ENCODE measurements at regions not wholly inside any gene's neighbourhood (a gene's known extent, or its start where the extent isn't known, plus 50 kb on each side); places are given as distances from the start of the nearest gene placed in this dataset.

DNA sequence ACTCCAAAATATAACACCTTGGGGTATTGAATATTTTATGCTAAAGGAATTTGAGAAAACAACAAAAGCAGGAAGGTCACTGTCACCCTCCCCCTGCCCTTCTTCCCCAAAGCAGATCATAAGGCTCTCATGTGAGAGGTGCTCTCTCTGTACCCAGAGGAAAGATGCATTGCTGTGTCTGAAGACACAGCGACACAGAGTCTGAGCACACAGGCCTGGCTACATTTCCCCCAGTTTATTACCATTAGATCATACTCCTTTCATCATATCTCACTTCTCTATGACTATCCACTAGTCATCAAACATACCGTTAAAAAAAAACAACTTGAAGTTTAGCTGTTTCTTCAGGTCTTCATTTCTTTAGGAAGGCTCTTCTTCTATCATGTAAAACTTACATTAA is 127.1 kb downstream of the PPIAL4G start:
- FAIRE-seq (no peak), ATAC-seq (no peak), DNase-seq (ENCODE audit: extremely low read depth in 1 of 4, low spot score in 3 of 4) (no peak)
- H3K9me3 ChIP-seq (replicated peaks; ENCODE audit: control insufficient read depth, insufficient read depth, low read depth, low read length) = no peaks in the 10 kb centered on the region; the same call in 1 of the 2 replicates
- no peaks in the 10 kb centered on the region for H3K9me1 ChIP-seq (ENCODE audit: control insufficient read depth, insufficient read depth, low read length)
- H3K79me2 ChIP-seq (ENCODE audit: control insufficient read depth, insufficient read depth, low read length) = no peaks in the 10 kb centered on the region
- no peak overlapping the region for H3K4me3 ChIP-seq
- peaks cover 0 to 5% of the 10 kb centered on the region in 2 experiments; a peak in 1 of 5 replicates for H3K4me1 ChIP-seq (replicated peaks in 1 of 2; ENCODE audit: control insufficient read depth in 2 of 2, insufficient read depth in 2 of 2, low read length in 2 of 2)
- peaks cover 16 to 39% of the 10 kb centered on the region in 2 experiments for H3K27me3 ChIP-seq (ENCODE audit: control insufficient read depth in 2 of 2, insufficient read depth in 2 of 2, low read length in 2 of 2)
- H3K36me3 ChIP-seq (ENCODE audit: control insufficient read depth, insufficient read depth, low read length) = no peaks in the 10 kb centered on the region
- no peak overlapping the region for H2AFZ ChIP-seq (ENCODE audit: low read depth, low read length)
- BruUV-seq (replicated peaks) = no TSS peak
- ChIA-PET POLR2A (no interaction called here), CTCF (ENCODE audit: low intra/inter-chr PET ratio) (no interaction called here)
- no peak overlapping the region for H3K4me2 ChIP-seq (ENCODE audit: insufficient read depth, low read length)
- in situ Hi-C loops (cut with MboI) (loop anchor here (25.0 kb wide), 2 partner anchors 181 to 406 kb away; no protein-coding TSS in a partner anchor), intact Hi-C loops (cut with micrococcal nuclease) (no loop called here)
- no peak overlapping the region for H3K27ac ChIP-seq (ENCODE audit: extremely low read depth, low read depth, low read length)
- no peaks in the 10 kb centered on the region for H4K20me1 ChIP-seq (replicated peaks; ENCODE audit: control insufficient read depth, insufficient read depth, low read length)
- WGBS (ENCODE audit: insufficient coverage, low coverage, missing lambda C conversion rate) = 10% methylated on average over 2 of the region's 2 CpGs
- H3K9ac ChIP-seq (ENCODE audit: insufficient read depth in 1 of 2, low read depth in 2 of 2, low read length in 2 of 2) = no peak overlapping the region
- TF ChIP-seq RFX1 (IDR thresholded peaks at IDR 0.05) = no peak
- TF ChIP-seq, protein P1, sequence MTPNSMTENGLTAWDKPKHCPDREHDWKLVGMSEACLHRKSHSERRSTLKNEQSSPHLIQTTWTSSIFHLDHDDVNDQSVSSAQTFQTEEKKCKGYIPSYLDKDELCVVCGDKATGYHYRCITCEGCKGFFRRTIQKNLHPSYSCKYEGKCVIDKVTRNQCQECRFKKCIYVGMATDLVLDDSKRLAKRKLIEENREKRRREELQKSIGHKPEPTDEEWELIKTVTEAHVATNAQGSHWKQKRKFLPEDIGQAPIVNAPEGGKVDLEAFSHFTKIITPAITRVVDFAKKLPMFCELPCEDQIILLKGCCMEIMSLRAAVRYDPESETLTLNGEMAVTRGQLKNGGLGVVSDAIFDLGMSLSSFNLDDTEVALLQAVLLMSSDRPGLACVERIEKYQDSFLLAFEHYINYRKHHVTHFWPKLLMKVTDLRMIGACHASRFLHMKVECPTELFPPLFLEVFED (CRISPR knock-in tag; conservative IDR thresholded peaks at IDR 0.05) = no peak
- TF ChIP-seq TAF9B (IDR thresholded peaks at IDR 0.05; ENCODE audit: partially characterized antibody) = no peak
- no peak for TF ChIP-seq BACH1 (tag; IDR thresholded peaks at IDR 0.05)
- TF ChIP-seq BRCA1 (IDR thresholded peaks at IDR 0.05) = no peak
- no peak for TF ChIP-seq BRCA1 (CRISPR knock-in tag; IDR thresholded peaks at IDR 0.05)
- TF ChIP-seq, protein P2, sequence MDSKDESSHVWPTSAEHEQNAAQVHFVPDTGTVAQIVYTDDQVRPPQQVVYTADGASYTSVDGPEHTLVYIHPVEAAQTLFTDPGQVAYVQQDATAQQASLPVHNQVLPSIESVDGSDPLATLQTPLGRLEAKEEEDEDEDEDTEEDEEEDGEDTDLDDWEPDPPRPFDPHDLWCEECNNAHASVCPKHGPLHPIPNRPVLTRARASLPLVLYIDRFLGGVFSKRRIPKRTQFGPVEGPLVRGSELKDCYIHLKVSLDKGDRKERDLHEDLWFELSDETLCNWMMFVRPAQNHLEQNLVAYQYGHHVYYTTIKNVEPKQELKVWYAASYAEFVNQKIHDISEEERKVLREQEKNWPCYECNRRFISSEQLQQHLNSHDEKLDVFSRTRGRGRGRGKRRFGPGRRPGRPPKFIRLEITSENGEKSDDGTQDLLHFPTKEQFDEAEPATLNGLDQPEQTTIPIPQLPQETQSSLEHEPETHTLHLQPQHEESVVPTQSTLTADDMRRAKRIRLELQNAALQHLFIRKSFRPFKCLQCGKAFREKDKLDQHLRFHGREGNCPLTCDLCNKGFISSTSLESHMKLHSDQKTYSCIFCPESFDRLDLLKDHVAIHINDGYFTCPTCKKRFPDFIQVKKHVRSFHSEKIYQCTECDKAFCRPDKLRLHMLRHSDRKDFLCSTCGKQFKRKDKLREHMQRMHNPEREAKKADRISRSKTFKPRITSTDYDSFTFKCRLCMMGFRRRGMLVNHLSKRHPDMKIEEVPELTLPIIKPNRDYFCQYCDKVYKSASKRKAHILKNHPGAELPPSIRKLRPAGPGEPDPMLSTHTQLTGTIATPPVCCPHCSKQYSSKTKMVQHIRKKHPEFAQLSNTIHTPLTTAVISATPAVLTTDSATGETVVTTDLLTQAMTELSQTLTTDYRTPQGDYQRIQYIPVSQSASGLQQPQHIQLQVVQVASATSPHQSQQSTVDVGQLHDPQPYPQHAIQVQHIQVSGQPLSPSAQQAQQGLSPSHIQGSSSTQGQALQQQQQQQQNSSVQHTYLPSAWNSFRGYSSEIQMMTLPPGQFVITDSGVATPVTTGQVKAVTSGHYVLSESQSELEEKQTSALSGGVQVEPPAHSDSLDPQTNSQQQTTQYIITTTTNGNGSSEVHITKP (IDR thresholded peaks at IDR 0.05; ENCODE audit: partially characterized antibody) = no peak
- no peak for TF ChIP-seq ZNF146 (CRISPR knock-in tag; IDR thresholded peaks at IDR 0.05; ENCODE audit: unreplicated experiment)
- no peak for TF ChIP-seq TFAM (CRISPR knock-in tag; conservative IDR thresholded peaks at IDR 0.05)
- TF ChIP-seq PTRF (tag; IDR thresholded peaks at IDR 0.05) = no peak

Data from K562 (cell line).